ENCODE measurements at regions not wholly inside any gene's neighbourhood (a gene's known extent, or its start where the extent isn't known, plus 50 kb on each side); places are given as distances from the start of the nearest gene placed in this dataset.

DNA sequence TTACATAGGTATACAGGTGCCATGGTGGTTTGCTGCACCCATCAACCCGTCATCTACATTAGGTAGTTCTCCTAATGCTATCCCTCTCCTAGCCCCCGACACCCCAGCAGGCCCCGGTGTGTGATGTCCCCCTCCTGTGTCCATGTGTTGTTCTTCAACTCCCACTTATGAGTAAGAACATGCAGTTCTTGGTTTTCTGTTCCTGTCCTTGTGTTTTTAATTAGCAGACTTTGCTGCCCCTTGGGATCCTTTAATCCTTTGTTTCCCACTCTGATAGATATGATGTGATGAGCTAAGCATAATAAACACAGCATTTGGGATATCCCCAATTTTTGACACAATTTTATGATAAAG, 71.1 kb upstream of the PALS2 start:
- no peak overlapping the region for H3K4me2 ChIP-seq (ENCODE audit: control insufficient read depth, extremely low read depth, insufficient read depth, low read depth, low read length)
- TF ChIP-seq, protein P1, sequence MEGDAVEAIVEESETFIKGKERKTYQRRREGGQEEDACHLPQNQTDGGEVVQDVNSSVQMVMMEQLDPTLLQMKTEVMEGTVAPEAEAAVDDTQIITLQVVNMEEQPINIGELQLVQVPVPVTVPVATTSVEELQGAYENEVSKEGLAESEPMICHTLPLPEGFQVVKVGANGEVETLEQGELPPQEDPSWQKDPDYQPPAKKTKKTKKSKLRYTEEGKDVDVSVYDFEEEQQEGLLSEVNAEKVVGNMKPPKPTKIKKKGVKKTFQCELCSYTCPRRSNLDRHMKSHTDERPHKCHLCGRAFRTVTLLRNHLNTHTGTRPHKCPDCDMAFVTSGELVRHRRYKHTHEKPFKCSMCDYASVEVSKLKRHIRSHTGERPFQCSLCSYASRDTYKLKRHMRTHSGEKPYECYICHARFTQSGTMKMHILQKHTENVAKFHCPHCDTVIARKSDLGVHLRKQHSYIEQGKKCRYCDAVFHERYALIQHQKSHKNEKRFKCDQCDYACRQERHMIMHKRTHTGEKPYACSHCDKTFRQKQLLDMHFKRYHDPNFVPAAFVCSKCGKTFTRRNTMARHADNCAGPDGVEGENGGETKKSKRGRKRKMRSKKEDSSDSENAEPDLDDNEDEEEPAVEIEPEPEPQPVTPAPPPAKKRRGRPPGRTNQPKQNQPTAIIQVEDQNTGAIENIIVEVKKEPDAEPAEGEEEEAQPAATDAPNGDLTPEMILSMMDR (optimal IDR thresholded peaks at IDR 0.05 in 1 of 3, IDR thresholded peaks at IDR 0.05 in 1 of 3, conservative IDR thresholded peaks at IDR 0.05 in 1 of 3; ENCODE audit: extremely low read depth in 1 of 3, insufficient read depth in 2 of 3, low read length in 3 of 3): no peak
- TF ChIP-seq EZH2 (IDR thresholded peaks at IDR 0.05; ENCODE audit: low read length): no peak
- DNase-seq (ENCODE audit: low read depth, low spot score) (no peak), FAIRE-seq (no peak)
- H3K4me3 ChIP-seq (ENCODE audit: control insufficient read depth in 2 of 3, extremely low read depth in 1 of 3, insufficient read depth in 2 of 3, low read depth in 1 of 3, low read length in 3 of 3): no peak overlapping the region
- H3K4me1 ChIP-seq (ENCODE audit: control insufficient read depth, extremely low read depth, insufficient read depth, low read length): no peaks in the 10 kb centered on the region
- H3K9ac ChIP-seq (ENCODE audit: control insufficient read depth, extremely low read depth, insufficient read depth, low read length): no peak overlapping the region
- H4K20me1 ChIP-seq (ENCODE audit: control insufficient read depth, extremely low read depth, insufficient read depth, low read length): no peaks in the 10 kb centered on the region
- H3K9me3 ChIP-seq (ENCODE audit: control insufficient read depth, low read depth, low read length): no peaks in the 10 kb centered on the region
- H3K79me2 ChIP-seq (ENCODE audit: control insufficient read depth, insufficient read depth, low read length): no peaks in the 10 kb centered on the region
- no peak overlapping the region for H3K27ac ChIP-seq (ENCODE audit: control insufficient read depth, insufficient read depth, low read length)
- H3K9me1 ChIP-seq (ENCODE audit: control insufficient read depth, extremely low read depth, insufficient read depth, low read length): no peaks in the 10 kb centered on the region
- H3K36me3 ChIP-seq (ENCODE audit: control insufficient read depth in 2 of 2, extremely low read depth in 1 of 2, insufficient read depth in 2 of 2, low read length in 2 of 2): no peaks in the 10 kb centered on the region
- dilution Hi-C loops (cut with MboI; ENCODE audit: extremely low pct_ligation_motif_present, low sequenced_read_pairs): no loop called here
- no peaks in the 10 kb centered on the region for H3K27me3 ChIP-seq (ENCODE audit: control insufficient read depth, extremely low read depth, insufficient read depth, low read length)
- H2AFZ ChIP-seq (ENCODE audit: control insufficient read depth, low read length): no peak overlapping the region

DNA sequence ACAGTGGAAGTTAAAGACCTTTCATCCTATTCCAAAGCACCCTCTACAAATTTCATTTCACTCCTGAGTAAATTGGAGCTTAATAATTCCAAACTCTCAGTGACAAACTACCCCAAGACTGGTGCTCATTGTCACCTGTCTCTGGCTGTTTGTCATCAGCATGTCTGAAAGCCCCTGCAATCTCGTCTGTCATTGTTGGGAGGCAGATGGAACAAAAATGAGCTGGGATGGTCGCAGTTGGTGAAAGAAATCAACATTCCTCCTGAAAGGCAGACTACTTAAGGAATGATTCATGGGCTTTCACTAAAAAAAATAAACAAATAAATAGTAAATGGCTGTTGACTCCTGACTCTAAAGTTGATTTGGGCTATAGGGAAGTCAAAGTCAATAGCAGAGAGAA, 69.7 kb upstream of the PALS2 start:
- H3K9me3 ChIP-seq (ENCODE audit: control insufficient read depth, low read depth, low read length): no peaks in the 10 kb centered on the region
- H3K9me1 ChIP-seq (ENCODE audit: control insufficient read depth, extremely low read depth, insufficient read depth, low read length): no peaks in the 10 kb centered on the region
- no peak overlapping the region for H3K4me2 ChIP-seq (ENCODE audit: control insufficient read depth, extremely low read depth, insufficient read depth, low read depth, low read length)
- H3K79me2 ChIP-seq (ENCODE audit: control insufficient read depth, insufficient read depth, low read length): no peaks in the 10 kb centered on the region
- no peak overlapping the region for H3K4me3 ChIP-seq (ENCODE audit: control insufficient read depth in 2 of 3, extremely low read depth in 1 of 3, insufficient read depth in 2 of 3, low read depth in 1 of 3, low read length in 3 of 3)
- no peak overlapping the region for H2AFZ ChIP-seq (ENCODE audit: control insufficient read depth, low read length)
- H3K27me3 ChIP-seq (ENCODE audit: control insufficient read depth, extremely low read depth, insufficient read depth, low read length): no peaks in the 10 kb centered on the region
- DNase-seq (ENCODE audit: low read depth, low spot score) (no peak), FAIRE-seq (no peak)
- no peak for TF ChIP-seq EZH2 (IDR thresholded peaks at IDR 0.05; ENCODE audit: low read length)
- TF ChIP-seq, protein P1 (optimal IDR thresholded peaks at IDR 0.05 in 1 of 3, IDR thresholded peaks at IDR 0.05 in 1 of 3, conservative IDR thresholded peaks at IDR 0.05 in 1 of 3; ENCODE audit: extremely low read depth in 1 of 3, insufficient read depth in 2 of 3, low read length in 3 of 3): no peak
- H3K27ac ChIP-seq (ENCODE audit: control insufficient read depth, insufficient read depth, low read length): no peak overlapping the region
- no peaks in the 10 kb centered on the region for H3K36me3 ChIP-seq (ENCODE audit: control insufficient read depth in 2 of 2, extremely low read depth in 1 of 2, insufficient read depth in 2 of 2, low read length in 2 of 2)
- no peaks in the 10 kb centered on the region for H3K4me1 ChIP-seq (ENCODE audit: control insufficient read depth, extremely low read depth, insufficient read depth, low read length)
- dilution Hi-C loops (cut with MboI; ENCODE audit: extremely low pct_ligation_motif_present, low sequenced_read_pairs): no loop called here
- no peaks in the 10 kb centered on the region for H4K20me1 ChIP-seq (ENCODE audit: control insufficient read depth, extremely low read depth, insufficient read depth, low read length)
- no peak overlapping the region for H3K9ac ChIP-seq (ENCODE audit: control insufficient read depth, extremely low read depth, insufficient read depth, low read length)

Data from keratinocyte (primary cell).